Spinal cord (tissue), 9 donors: ENCODE measurements at regions not wholly inside any gene's neighbourhood (a gene's known extent, or its start where the extent isn't known, plus 50 kb on each side); places are given as distances from the start of the nearest gene placed in this dataset.

ENCODE experiments used
- DNase-seq, 6 donors: peaks; one replicate each; pipeline versions ENCODE4 v3.0.0 to v3.0.0-alpha.2; 2013 to 2015; ENCODE audit warnings: low spot score in 6 of 6, low read depth in 4 of 6
- H3K27ac ChIP-seq: one replicate; pipeline ENCODE4 v1.5.1; 2013; ENCODE audit warnings: low read depth, low read length, control low read depth
- H3K27me3 ChIP-seq: one replicate; pipeline ENCODE4 v1.6.1; 2013; ENCODE audit warnings: low read length; ENCODE audit not compliant: control insufficient read depth, insufficient read depth
- H3K36me3 ChIP-seq: one replicate; pipeline ENCODE4 v1.6.1; 2013; ENCODE audit warnings: low read length; ENCODE audit not compliant: control insufficient read depth, insufficient read depth
- H3K4me1 ChIP-seq: one replicate; pipeline ENCODE4 v1.6.1; 2013; ENCODE audit warnings: low read length; ENCODE audit not compliant: control insufficient read depth, insufficient read depth
- H3K4me3 ChIP-seq: one replicate; pipeline ENCODE4 v1.5.1; 2013; ENCODE audit warnings: low read depth, low read length, control low read depth
- H3K9me3 ChIP-seq: one replicate; pipeline ENCODE4 v1.6.1; 2013; ENCODE audit warnings: low read length; ENCODE audit not compliant: control insufficient read depth, insufficient read depth
- WGBS: methylation state at CpG from one replicate; pipeline ENCODE4 v1.1.5; 2013; ENCODE audit warnings: missing lambda C conversion rate; ENCODE audit not compliant: insufficient coverage; 5-methylcytosine and 5-hydroxymethylcytosine counted together
- donor health status: healthy.

DNA sequence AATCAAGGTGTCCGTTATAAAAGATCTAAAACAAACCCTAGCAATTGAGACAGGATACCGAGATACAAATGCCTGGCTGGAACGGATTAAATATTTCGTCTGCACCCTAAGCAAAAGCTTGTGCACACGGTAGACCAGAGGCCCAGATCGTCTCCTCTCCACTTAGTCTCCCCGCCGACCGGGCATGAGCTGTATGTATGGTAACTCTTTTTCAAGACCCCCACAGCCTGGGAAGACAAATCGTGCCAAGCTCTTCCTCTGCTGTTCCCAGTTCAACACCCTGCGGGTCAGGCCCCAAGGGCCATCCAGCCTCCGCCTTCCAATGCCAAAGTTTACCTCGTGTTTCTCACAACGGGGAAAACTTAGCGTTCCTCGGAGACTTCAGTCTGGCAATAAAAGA, 285.7 kb upstream of the GALNT17 start:
- 92% methylated on average over 16 of the region's 16 CpGs for WGBS
- H3K9me3 ChIP-seq = no peaks in the 10 kb centered on the region
- no peaks in the 10 kb centered on the region for H3K4me1 ChIP-seq
- no peak overlapping the region for H3K27ac ChIP-seq
- H3K36me3 ChIP-seq = no peaks in the 10 kb centered on the region
- no peaks in the 10 kb centered on the region for H3K27me3 ChIP-seq
- H3K4me3 ChIP-seq = no peak overlapping the region
- no peak for DNase-seq

DNA sequence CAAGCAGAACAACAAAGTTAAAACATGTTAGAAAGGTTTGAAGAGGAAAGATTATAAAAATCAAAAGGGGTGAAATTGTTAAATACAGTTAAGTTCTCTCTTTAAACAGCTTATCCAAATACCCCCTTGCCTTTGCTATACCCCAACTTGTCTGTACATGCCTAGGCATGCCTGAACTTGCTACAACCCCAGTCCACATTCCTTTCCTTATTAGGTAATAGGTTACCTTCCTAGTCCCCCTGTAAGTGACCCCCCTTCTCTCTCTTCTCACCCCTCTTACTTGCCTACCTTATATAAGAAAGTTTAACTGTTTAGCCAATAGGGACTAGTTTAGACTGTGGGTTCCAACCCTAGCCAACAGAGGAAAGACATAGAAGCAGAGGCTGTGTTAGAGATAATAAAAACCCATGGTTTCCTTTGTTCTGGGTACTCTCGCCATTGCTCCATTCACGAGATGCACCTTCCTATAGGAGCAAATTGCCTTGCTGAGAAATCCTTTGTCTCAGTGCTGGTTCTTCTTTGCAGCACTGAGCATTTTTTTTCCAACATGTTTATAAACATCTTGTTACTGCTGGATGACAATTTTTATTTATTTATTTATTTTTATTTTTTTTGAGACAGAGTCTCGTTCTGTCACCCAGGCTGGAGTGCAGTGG, 282.2 kb upstream of the GALNT17 start:
- H3K27ac ChIP-seq = no peak overlapping the region
- H3K4me3 ChIP-seq = no peak overlapping the region
- DNase-seq = no peak

DNA sequence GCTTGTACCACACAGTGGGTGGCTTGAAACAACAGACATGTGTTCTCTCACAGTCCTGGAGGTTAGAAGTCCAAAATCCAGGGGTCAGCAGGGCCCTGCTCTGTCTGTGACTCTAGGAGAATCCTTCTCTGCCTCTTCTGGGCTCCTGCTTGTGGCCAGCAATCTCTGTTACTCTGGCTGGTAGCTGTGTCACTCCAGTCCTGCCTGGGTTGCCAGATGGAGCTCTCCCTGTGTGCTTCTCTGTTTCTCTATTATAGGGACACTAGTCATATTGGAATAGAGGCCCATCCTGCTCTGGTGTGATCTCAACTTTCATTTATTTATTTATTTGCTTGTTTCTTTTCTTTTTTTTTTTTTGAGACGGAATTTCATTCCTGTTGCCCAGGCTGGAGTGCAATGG, 276.6 kb upstream of the GALNT17 start:
- Histone ChIP-seq H3K4me1 (no peaks in the 10 kb centered on the region), H3K27me3 (no peaks in the 10 kb centered on the region), H3K9me3 (no peaks in the 10 kb centered on the region), H3K36me3 (no peaks in the 10 kb centered on the region), H3K27ac (no peak overlapping the region), H3K4me3 (no peak overlapping the region)
- DNase-seq = peak in 1 of 6 donors; percentile 16
- no CpG with 5 or more reads among the region's 1 CpG for WGBS

More for the DNA sequence above, 282.2 kb upstream of the GALNT17 start:
- Histone ChIP-seq H3K4me1 (no peaks in the 10 kb centered on the region), H3K36me3 (no peaks in the 10 kb centered on the region), H3K27me3 (no peaks in the 10 kb centered on the region), H3K9me3 (no peaks in the 10 kb centered on the region)
- 100% methylated on average over 3 of the region's 3 CpGs for WGBS

DNA sequence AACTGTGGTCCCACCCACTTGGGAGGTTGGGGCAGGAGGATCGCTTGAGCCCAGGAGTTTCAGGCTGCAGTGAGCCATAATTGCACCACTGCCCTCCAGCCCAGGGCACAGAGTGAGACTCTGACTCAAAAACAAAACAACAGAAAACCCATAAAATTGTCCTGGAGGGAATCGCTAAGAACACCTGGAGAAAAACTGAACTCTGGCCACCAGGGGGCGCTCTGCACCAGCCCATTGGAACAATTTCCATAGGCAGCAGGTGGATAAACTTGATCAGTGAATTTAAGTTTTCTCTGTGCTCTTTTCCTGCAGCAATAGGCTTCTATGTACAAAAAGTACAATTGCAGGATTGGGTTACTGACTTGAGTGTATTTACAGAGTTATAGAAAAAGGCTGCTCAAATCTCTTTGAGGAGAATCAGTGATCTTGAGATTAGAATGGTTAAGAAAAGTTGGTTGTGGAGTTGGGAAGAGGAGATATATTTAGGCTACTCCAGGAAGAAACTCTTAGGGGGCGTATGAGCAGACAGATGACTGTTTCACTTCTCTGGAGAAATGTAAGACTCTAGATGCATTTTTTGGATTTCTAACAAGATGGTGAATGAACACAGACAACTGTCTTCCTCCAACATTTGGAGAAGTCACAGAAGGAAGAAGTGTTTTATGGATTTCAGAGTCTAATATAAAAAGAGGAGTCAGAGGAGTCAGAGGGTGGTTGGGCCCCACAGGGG, 274.9 kb upstream of the GALNT17 start:
- Histone ChIP-seq H3K4me3 (no peak overlapping the region), H3K27ac (no peak overlapping the region), H3K27me3 (no peaks in the 10 kb centered on the region), H3K9me3 (no peaks in the 10 kb centered on the region), H3K4me1 (no peaks in the 10 kb centered on the region), H3K36me3 (no peaks in the 10 kb centered on the region)
- DNase-seq = peak; percentile 56 to 96 (median 71)
- 25% methylated on average over 4 of the region's 4 CpGs for WGBS

DNA sequence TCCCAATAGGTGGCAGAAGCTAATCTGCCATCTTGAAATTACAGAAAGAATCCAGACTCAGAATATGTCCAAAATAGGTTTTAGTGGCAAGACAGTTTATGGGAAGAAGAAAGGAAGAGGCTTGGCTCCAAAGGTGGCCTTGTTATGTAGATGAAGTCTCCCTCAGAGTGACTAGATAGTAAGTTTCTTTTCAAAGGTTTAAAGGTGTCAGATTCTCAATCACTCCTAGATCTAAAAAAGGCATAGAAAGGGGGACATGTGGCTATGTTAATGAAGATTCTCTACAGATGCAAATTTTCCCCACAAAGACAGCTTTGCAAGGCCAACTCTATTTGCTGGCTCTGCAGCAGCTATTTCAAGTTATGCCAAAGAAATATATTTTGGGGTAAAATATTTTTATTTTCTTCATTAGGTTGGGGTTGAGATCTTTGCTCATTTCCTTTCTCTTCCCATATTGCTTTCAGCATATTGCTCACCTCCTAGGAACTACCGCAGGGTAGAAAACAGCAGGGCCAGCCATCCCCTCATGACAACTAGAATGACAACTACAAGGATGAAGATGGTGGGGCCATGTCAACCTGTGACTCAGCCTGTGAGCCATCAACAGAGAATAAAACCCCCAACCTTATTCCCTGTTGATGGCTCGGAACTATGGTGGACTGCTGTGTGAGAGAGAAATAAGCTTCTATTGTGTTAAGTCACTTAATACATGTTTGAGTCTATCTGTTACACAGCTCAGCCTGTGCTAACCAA, 274.0 kb upstream of the GALNT17 start:
- DNase-seq = no peak
- H3K27ac ChIP-seq = no peak overlapping the region
- WGBS = no CpG with 5 or more reads among the region's 2 CpGs

DNA sequence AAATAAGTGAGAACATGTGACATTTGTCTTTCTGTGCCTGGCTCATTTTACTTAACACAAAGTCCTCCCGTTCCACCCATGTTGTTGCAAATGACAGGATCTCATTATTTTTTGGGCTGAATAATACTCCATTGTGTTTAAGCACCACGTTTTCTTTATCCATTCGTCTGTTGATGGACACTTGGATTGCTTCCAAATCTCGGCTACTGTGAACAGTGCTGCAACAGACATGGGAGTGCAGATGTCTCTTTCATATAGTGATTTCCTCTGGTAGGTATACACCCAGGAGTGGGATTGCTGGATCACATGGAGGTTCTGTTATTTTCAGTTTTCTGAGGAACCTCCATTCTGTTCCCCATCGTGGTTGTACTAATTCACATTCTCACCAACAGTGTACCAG, 264.4 kb upstream of the GALNT17 start:
- no peak overlapping the region for H3K27ac ChIP-seq
- peaks cover 1% of the 10 kb centered on the region for H3K9me3 ChIP-seq
- H3K27me3 ChIP-seq = no peaks in the 10 kb centered on the region
- H3K4me3 ChIP-seq = no peak overlapping the region
- DNase-seq = no peak
- no peaks in the 10 kb centered on the region for H3K4me1 ChIP-seq
- no peaks in the 10 kb centered on the region for H3K36me3 ChIP-seq
- 17% methylated on average over 2 of the region's 5 CpGs for WGBS

More for the DNA sequence above, 274.0 kb upstream of the GALNT17 start:
- H3K36me3 ChIP-seq = no peaks in the 10 kb centered on the region
- H3K4me3 ChIP-seq = no peak overlapping the region
- peaks cover 1% of the 10 kb centered on the region for H3K9me3 ChIP-seq
- H3K4me1 ChIP-seq = no peaks in the 10 kb centered on the region
- no peaks in the 10 kb centered on the region for H3K27me3 ChIP-seq

DNA sequence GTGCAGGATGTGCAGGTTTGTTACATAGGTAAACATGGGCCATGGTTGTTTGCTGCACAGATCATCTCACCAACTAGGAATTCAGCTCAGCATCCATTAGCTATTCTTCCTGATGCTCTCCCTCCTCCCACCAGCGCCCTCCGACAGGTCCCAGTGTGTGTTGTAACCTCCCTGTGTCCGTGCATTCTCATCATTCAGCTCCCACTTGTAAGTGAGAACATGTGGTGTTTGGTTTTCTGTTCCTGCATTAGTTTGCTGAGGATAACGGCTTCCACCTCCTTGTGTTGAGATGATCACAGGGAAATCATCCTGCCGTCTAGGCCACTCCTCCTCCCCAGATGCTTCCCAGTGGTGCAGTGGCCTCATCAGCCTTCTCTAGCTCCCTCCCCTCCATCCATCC, 261.6 kb upstream of the GALNT17 start:
- DNase-seq = no peak
- Histone ChIP-seq H3K27ac (no peak overlapping the region), H3K4me1 (no peaks in the 10 kb centered on the region), H3K9me3 (no peaks in the 10 kb centered on the region), H3K4me3 (no peak overlapping the region), H3K36me3 (no peaks in the 10 kb centered on the region), H3K27me3 (no peaks in the 10 kb centered on the region)
- WGBS = 17% methylated on average over 1 of the region's 5 CpGs

DNA sequence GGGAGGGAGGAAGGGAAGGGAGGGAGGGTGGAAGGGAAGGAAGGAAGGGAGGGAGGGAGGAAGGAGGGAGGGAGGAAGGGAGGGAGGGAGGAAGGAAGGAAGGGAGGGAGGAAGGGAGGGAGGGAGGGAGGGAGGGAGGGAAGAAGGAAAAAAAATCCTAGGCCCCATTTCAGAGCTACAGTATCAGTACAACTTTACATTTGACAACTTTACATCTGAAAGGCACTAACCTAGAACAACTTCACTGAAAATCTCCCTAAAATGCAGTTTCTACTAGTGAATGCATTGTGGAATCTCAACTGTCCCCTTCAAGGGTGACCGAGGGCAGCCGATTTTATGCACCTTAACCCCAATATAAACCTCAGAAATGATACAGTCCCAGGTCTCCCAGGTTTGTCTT, 259.8 kb upstream of the GALNT17 start:
- H3K9me3 ChIP-seq = no peaks in the 10 kb centered on the region
- WGBS = no CpG with 5 or more reads among the region's 2 CpGs
- H3K36me3 ChIP-seq = no peaks in the 10 kb centered on the region
- H3K4me1 ChIP-seq = no peaks in the 10 kb centered on the region
- H3K4me3 ChIP-seq = no peak overlapping the region
- no peaks in the 10 kb centered on the region for H3K27me3 ChIP-seq
- DNase-seq = no peak
- no peak overlapping the region for H3K27ac ChIP-seq

DNA sequence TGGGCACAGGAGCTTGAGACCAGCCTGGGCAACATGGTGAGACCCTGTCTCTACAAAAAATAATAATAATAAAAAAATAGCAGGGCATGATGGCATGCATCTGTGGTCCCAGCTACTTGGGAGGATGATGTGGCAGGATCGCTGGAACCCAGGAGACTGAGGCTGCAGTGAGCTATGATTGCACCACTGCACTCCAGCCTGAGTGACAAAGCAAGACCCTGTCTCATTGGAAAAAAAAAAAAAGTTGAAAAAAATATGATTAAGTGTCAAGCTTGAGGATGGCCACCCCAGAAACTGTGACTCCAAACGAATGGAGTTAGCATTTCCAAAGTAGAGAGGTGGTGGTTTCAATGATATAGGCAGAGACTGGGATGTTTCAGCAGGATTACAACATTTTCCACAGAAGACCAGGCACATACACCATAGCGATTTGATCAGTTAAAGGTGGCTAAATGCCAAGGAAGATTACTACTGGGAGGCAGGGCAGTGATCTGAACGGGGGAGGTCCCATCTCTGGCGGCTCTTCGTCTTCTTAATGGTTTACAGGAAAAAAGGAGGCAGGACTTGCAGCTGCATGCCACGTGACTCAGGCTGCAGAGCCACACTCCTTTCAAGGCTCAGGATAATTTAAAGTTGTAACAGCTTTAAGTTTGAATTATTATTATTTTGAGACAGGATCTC, 250.6 kb upstream of the GALNT17 start:
- H3K4me3 ChIP-seq = no peak overlapping the region
- peak in 1 of 6 donors; percentile 24 for DNase-seq
- WGBS = 52% methylated on average over 7 of the region's 7 CpGs
- no peaks in the 10 kb centered on the region for H3K27me3 ChIP-seq
- no peaks in the 10 kb centered on the region for H3K36me3 ChIP-seq
- no peaks in the 10 kb centered on the region for H3K9me3 ChIP-seq
- H3K27ac ChIP-seq = no peak overlapping the region
- no peaks in the 10 kb centered on the region for H3K4me1 ChIP-seq
